ENCODE measurements at regions not wholly inside any gene's neighbourhood (a gene's known extent, or its start where the extent isn't known, plus 50 kb on each side); places are given as distances from the start of the nearest gene placed in this dataset.

DNA sequence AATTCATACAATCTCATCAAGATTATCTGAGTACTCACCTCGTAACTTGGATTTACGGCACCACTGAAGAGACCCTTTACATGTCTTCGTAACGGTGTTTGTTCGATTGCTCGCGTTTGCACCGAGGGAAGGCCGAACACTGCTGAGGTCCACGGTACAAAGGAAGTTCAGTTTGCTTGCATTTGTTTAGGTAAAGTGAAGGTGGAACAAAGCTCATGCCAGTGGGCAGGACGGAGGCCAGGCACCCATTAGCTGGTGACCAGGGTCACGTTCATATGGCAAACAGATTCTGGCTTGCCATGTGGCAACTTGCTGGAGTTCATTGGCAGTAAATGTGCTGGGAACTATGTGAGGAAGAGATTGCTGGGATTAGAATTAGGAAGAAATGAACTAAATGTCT lies 164.8 kb downstream of the MACROH2A1 start:
- ATAC-seq (no peak), DNase-seq (no peak)
- TF ChIP-seq, protein P1, sequence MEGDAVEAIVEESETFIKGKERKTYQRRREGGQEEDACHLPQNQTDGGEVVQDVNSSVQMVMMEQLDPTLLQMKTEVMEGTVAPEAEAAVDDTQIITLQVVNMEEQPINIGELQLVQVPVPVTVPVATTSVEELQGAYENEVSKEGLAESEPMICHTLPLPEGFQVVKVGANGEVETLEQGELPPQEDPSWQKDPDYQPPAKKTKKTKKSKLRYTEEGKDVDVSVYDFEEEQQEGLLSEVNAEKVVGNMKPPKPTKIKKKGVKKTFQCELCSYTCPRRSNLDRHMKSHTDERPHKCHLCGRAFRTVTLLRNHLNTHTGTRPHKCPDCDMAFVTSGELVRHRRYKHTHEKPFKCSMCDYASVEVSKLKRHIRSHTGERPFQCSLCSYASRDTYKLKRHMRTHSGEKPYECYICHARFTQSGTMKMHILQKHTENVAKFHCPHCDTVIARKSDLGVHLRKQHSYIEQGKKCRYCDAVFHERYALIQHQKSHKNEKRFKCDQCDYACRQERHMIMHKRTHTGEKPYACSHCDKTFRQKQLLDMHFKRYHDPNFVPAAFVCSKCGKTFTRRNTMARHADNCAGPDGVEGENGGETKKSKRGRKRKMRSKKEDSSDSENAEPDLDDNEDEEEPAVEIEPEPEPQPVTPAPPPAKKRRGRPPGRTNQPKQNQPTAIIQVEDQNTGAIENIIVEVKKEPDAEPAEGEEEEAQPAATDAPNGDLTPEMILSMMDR (IDR thresholded peaks at IDR 0.05), result no peak
- ChIA-PET CTCF (interaction anchor here (2.0 kb wide), 1 partner anchor 9 kb away, joined by 4 read pairs; no protein-coding TSS in a partner anchor), POLR2A (no interaction called here)
- H3K27me3 Mint-ChIP-seq, result peaks cover 1% of the 10 kb centered on the region
- no peak overlapping the region for H3K27ac Mint-ChIP-seq
- H3K36me3 Mint-ChIP-seq (ENCODE audit: low read depth), result no peaks in the 10 kb centered on the region
- intact Hi-C loops (cut with micrococcal nuclease), result no loop called here
- no peaks in the 10 kb centered on the region for H3K4me1 Mint-ChIP-seq (ENCODE audit: low read depth)
- no peak overlapping the region for H3K4me3 Mint-ChIP-seq
- H3K9me3 Mint-ChIP-seq, result no peaks in the 10 kb centered on the region

DNA sequence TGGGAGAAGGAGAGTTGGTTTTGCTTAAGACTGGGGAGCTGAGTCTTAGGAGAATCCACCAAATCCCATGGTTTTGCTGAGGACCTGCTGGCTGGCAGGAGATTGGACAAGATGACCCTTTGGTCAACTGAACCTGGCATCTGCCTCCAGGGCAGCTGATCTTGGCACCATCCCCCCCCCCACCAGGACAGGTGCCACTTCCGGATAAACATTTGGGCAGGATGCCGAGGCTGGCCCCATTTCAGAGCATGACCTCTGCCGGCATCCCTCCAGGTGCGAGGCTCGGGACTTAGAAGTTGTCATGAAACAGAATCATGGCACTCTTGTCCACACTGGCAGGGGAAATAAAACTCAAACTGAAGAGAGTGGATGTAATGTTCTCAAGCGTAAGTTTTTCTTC lies 165.6 kb downstream of the MACROH2A1 start:
- DNase-seq, result no peak
- Mint-ChIP-seq H3K4me3 (no peak overlapping the region), H3K27ac (no peak overlapping the region), H3K36me3 (ENCODE audit: low read depth) (no peaks in the 10 kb centered on the region), H3K27me3 (peaks cover 1% of the 10 kb centered on the region), H3K9me3 (no peaks in the 10 kb centered on the region), H3K4me1 (ENCODE audit: low read depth) (no peaks in the 10 kb centered on the region)
- TF ChIP-seq, protein P1 (IDR thresholded peaks at IDR 0.05), result no peak
- intact Hi-C loops (cut with micrococcal nuclease), result no loop called here
- POLR2A ChIA-PET, result interaction anchor here (1.4 kb wide), 1 partner anchor 160 kb away, joined by 3 read pairs; no protein-coding TSS in a partner anchor
- ATAC-seq, result no peak
- CTCF ChIA-PET, result no interaction called here

DNA sequence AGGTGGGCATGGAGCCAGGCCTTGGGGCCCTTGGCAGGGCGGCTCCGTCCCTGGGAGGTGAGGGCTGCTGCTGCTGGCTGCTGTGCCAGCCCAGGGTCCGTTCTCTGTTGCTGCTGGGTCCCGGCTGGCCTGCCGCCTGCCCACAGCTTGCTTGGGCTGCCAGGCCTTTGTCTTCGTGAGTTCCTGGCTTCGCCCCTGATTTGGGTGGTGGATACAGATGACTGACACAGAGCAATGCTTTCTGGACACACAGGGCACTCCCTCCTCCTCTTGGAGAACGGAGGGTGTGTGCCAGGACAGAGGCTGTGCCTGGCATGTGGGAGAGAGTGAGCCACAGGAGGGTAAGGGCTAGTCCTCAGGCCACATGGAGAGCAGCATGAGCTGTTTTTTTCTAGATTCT lies 166.1 kb downstream of the MACROH2A1 start:
- no peak overlapping the region for H3K27ac Mint-ChIP-seq
- ChIA-PET POLR2A (interaction anchor here (1.4 kb wide), 1 partner anchor 160 kb away, joined by 3 read pairs; no protein-coding TSS in a partner anchor), CTCF (no interaction called here)
- no peaks in the 10 kb centered on the region for H3K4me1 Mint-ChIP-seq (ENCODE audit: low read depth)
- no peaks in the 10 kb centered on the region for H3K36me3 Mint-ChIP-seq (ENCODE audit: low read depth)
- H3K9me3 Mint-ChIP-seq, result no peaks in the 10 kb centered on the region
- ATAC-seq (no peak), DNase-seq (no peak)
- peaks cover 1% of the 10 kb centered on the region for H3K27me3 Mint-ChIP-seq
- H3K4me3 Mint-ChIP-seq, result no peak overlapping the region
- TF ChIP-seq, protein P1 (IDR thresholded peaks at IDR 0.05), result no peak
- intact Hi-C loops (cut with micrococcal nuclease), result no loop called here

DNA sequence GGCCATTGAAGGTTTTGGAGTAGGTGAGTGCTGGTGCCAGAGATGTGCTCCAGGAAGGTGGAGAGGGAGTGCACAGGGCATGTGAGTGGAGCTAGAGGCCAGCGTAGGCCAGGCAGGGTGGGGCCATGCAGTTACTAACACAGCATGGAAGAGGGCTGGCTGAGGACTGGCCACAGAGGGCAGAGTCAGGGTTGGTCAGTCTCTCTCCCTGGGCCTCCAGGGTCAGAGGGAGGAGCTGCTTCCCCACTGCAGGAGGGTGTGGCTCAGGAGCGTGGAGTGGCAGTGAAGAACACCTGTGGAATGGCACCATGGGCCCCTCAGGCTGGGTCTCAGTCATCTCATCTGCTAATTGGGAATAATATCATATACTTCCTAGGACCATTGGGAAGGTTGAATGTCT lies 167.7 kb downstream of the MACROH2A1 start:
- H3K36me3 Mint-ChIP-seq (ENCODE audit: low read depth), result no peaks in the 10 kb centered on the region
- CTCF ChIA-PET, result no interaction called here
- peaks cover 1% of the 10 kb centered on the region for H3K27me3 Mint-ChIP-seq
- H3K9me3 Mint-ChIP-seq, result no peaks in the 10 kb centered on the region
- no peak overlapping the region for H3K4me3 Mint-ChIP-seq
- POLR2A ChIA-PET, result no interaction called here
- DNase-seq (no peak), ATAC-seq (no peak)
- intact Hi-C loops (cut with micrococcal nuclease), result no loop called here
- no peak overlapping the region for H3K27ac Mint-ChIP-seq
- TF ChIP-seq, protein P1 (IDR thresholded peaks at IDR 0.05), result no peak
- no peaks in the 10 kb centered on the region for H3K4me1 Mint-ChIP-seq (ENCODE audit: low read depth)

DNA sequence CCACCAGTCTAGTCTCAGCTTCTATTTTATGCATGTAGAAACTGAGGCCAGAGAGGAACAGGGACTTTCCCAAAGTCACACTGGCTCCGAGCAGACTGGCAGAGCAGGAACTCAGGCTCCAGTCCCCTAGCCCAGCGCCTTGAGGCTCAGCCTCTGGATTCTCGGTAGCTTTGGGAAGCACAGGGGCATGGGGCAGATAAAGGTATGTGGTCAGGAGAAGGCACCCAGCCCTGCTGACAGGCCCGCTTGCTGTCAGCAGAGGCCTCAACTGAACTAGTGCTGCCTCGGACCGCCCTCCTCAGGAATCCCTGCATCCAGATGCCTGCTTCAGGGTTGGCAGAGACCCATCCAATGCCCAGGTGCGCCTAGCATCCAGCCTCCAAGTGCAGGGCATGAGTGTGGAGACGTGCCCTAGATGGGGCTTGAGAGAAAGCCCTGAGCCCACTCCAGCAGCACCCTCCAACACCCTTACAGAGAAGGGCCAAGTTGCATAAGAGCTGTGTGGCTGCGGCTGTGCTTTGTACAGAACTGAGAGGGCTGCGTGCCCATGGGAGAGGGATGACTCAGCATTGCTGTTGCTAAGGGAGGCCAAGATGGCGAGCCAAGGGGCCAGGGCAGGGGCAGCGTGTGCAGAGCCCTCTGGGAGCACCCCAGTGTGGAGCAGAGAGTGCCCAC lies 168.6 kb downstream of the MACROH2A1 start:
- peaks cover 1% of the 10 kb centered on the region for H3K27me3 Mint-ChIP-seq
- no peak overlapping the region for H3K4me3 Mint-ChIP-seq
- CTCF ChIA-PET, result no interaction called here
- intact Hi-C loops (cut with micrococcal nuclease), result no loop called here
- TF ChIP-seq, protein P1 (IDR thresholded peaks at IDR 0.05), result no peak
- no peaks in the 10 kb centered on the region for H3K9me3 Mint-ChIP-seq
- no peaks in the 10 kb centered on the region for H3K36me3 Mint-ChIP-seq (ENCODE audit: low read depth)
- no peak for ATAC-seq
- H3K4me1 Mint-ChIP-seq (ENCODE audit: low read depth), result no peaks in the 10 kb centered on the region
- POLR2A ChIA-PET, result no interaction called here
- DNase-seq, result peak; percentile 8
- H3K27ac Mint-ChIP-seq, result no peak overlapping the region
